ENCODE measurements at regions not wholly inside any gene's neighbourhood (a gene's known extent, or its start where the extent isn't known, plus 50 kb on each side); places are given as distances from the start of the nearest gene placed in this dataset.
A peak's percentile ranks its signal among the peaks of the same experiment; 100 is the strongest.

DNA sequence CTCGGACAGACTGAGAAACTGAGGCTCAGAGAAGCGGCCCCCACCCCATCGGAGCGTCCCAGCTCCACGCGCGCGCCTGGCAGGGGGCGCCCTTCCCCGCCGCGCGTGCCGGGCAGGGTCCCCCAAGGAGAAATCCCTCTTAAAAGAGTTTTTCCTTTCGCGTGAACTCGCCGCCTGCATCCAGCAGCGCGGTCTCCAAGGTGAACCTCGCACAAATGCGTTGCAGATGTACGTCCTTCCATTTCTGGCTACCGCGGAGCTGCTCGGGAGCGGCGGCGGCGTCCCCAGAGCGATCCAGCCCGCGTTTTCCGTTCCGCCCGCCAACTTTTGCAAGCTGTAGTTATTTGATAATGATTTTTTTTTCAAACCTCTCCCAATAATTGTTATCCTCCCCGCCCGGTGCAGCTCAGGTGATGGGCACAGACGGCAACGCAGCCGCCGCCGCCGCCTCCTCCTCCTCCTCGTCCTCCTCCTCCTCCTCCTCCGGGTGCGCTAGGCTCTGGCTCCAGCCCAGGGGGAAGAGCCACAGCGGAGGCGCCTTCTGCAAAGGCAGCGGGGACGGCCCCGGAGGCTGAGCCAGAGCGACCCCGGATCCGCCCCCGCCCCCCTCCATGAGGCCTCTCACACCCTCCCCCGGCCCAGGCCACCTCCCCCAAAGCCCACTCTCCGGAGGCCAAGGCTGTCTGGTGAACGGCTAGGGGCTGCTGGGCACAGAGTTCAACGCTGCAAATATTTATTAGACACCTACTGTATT, 74.0 kb upstream of the CUX1 start:
- Histone ChIP-seq H3K4me1 (ENCODE audit: control extremely low read depth in 1 of 4, control insufficient read depth in 4 of 4, insufficient read depth in 4 of 4, low read length in 3 of 4) (peaks cover 9 to 73% (median 67%) of the 10 kb centered on the region in 4 experiments), H3K36me3 (ENCODE audit: control insufficient read depth in 4 of 4, insufficient read depth in 4 of 4, low read length in 3 of 4) (no peaks in the 10 kb centered on the region), H3K9me3 (ENCODE audit: control extremely low read depth in 1 of 5, control insufficient read depth in 4 of 5, insufficient read depth in 2 of 5, low read depth in 1 of 5, low read length in 4 of 5) (no peaks in the 10 kb centered on the region), H3K27me3 (replicated peaks in 2 of 5; ENCODE audit: control insufficient read depth in 4 of 5, insufficient read depth in 5 of 5, low read length in 4 of 5) (no peaks in the 10 kb centered on the region), H3K27ac (ENCODE audit: insufficient read depth in 1 of 2, low read depth in 1 of 2, low read length in 2 of 2, poor library complexity in 1 of 2, severe bottlenecking in 2 of 2) (peak overlapping the region; percentile 33 to 64), H3K4me3 (ENCODE audit: control insufficient read depth in 1 of 7, extremely low read depth in 1 of 7, insufficient read depth in 4 of 7, low read depth in 2 of 7, low read length in 6 of 7) (peak overlapping the region; percentile 59 to 89 (median 75))
- WGBS (ENCODE audit: insufficient coverage) = 0% methylated on average over 24 of the region's 60 CpGs
- ChIA-PET POLR2A (interaction anchor here (0.5 to 2.2 kb wide), 7 partner anchors 9 to 252 kb away, joined by 3 to 7 read pairs (median 5); partner anchors contain the start of gene CUX1), CTCF (interaction anchor here (1.0 to 2.9 kb wide), 11 partner anchors 8 to 319 kb away, joined by 3 to 14 read pairs (median 7); no protein-coding TSS in a partner anchor)
- DNase-seq = peak; percentile 84 to 92 (median 88)

DNA sequence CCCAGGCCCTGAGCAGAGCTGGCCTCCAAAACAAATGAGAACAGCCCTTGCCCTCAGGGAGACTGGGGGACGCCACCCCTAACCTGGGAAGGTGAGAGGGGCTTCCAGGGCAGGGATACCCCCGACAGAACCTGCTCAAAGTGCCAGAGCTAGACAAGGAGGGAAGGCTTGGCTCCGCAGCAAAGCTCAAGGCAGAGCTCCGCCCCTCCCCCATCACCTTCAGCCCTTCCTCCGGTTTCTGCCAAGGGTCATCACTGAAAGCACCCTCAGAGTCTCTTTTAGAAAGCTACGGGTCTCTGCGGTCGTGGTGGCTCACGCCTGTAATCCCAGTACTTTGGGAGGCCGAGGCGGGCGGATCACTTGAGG, 73.4 kb upstream of the CUX1 start:
- Histone ChIP-seq H3K4me1 (ENCODE audit: control extremely low read depth in 1 of 4, control insufficient read depth in 4 of 4, insufficient read depth in 4 of 4, low read length in 3 of 4) (peaks cover 9 to 73% (median 67%) of the 10 kb centered on the region in 4 experiments), H3K9me3 (ENCODE audit: control extremely low read depth in 1 of 5, control insufficient read depth in 4 of 5, insufficient read depth in 2 of 5, low read depth in 1 of 5, low read length in 4 of 5) (no peaks in the 10 kb centered on the region), H3K27ac (ENCODE audit: insufficient read depth in 1 of 2, low read depth in 1 of 2, low read length in 2 of 2, poor library complexity in 1 of 2, severe bottlenecking in 2 of 2) (peak overlapping the region; percentile 33 to 64), H3K27me3 (replicated peaks in 2 of 5; ENCODE audit: control insufficient read depth in 4 of 5, insufficient read depth in 5 of 5, low read length in 4 of 5) (no peaks in the 10 kb centered on the region), H3K36me3 (ENCODE audit: control insufficient read depth in 4 of 4, insufficient read depth in 4 of 4, low read length in 3 of 4) (no peaks in the 10 kb centered on the region), H3K4me3 (ENCODE audit: control insufficient read depth in 1 of 7, extremely low read depth in 1 of 7, insufficient read depth in 4 of 7, low read depth in 2 of 7, low read length in 6 of 7) (peak overlapping the region; percentile 59 to 89 (median 75))
- ChIA-PET POLR2A (interaction anchor here (0.5 to 2.2 kb wide), 5 partner anchors 10 to 251 kb away, joined by 3 to 7 read pairs (median 5); no protein-coding TSS in a partner anchor), CTCF (interaction anchor here (1.0 to 2.9 kb wide), 8 partner anchors 9 to 70 kb away, joined by 3 to 14 read pairs (median 8); no protein-coding TSS in a partner anchor)
- WGBS (ENCODE audit: insufficient coverage) = 42% methylated on average over 9 of the region's 12 CpGs
- peak in 1 of 3 donors; percentile 32 for DNase-seq

DNA sequence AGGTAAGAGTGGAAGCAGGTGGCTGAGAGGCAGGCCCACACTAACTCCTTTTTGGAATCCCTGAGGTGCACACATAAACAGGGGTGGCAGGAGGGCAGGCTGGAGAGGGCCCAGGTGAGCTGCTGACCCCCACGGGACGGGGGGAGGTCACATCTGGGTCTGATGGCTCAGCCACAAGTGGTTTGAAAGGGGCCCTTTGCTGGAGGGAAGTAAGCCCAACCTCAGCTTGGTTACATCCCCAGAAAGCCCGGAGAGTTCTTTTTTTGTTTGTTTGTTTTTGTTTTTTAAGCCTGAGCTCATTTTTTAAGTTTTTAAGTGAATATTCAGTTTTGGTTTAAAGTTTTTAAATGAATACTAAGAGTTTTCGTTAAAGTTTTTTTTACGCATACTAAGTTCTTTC, 72.8 kb upstream of the CUX1 start:
- Histone ChIP-seq H3K27me3 (replicated peaks in 2 of 5; ENCODE audit: control insufficient read depth in 4 of 5, insufficient read depth in 5 of 5, low read length in 4 of 5) (no peaks in the 10 kb centered on the region), H3K4me3 (ENCODE audit: control insufficient read depth in 1 of 7, extremely low read depth in 1 of 7, insufficient read depth in 4 of 7, low read depth in 2 of 7, low read length in 6 of 7) (peak overlapping the region in 2 of 7 experiments; percentile 75 to 85), H3K36me3 (ENCODE audit: control insufficient read depth in 4 of 4, insufficient read depth in 4 of 4, low read length in 3 of 4) (no peaks in the 10 kb centered on the region), H3K9me3 (ENCODE audit: control extremely low read depth in 1 of 5, control insufficient read depth in 4 of 5, insufficient read depth in 2 of 5, low read depth in 1 of 5, low read length in 4 of 5) (no peaks in the 10 kb centered on the region), H3K27ac (ENCODE audit: insufficient read depth in 1 of 2, low read depth in 1 of 2, low read length in 2 of 2, poor library complexity in 1 of 2, severe bottlenecking in 2 of 2) (peak overlapping the region in 1 of 2 experiments; percentile 64), H3K4me1 (ENCODE audit: control extremely low read depth in 1 of 4, control insufficient read depth in 4 of 4, insufficient read depth in 4 of 4, low read length in 3 of 4) (peaks cover 9 to 67% (median 61%) of the 10 kb centered on the region in 4 experiments)
- DNase-seq = peak in 2 of 3 donors; percentile 64 to 75
- POLR2A ChIA-PET = interaction anchor here (1.6 to 2.2 kb wide), 2 partner anchors 11 to 26 kb away, joined by 5 to 6 read pairs; no protein-coding TSS in a partner anchor
- CTCF ChIA-PET = interaction anchor here (1.0 to 2.9 kb wide), 10 partner anchors 8 to 70 kb away, joined by 3 to 14 read pairs (median 6); no protein-coding TSS in a partner anchor
- 0% methylated on average over 1 of the region's 5 CpGs for WGBS (ENCODE audit: insufficient coverage)

DNA sequence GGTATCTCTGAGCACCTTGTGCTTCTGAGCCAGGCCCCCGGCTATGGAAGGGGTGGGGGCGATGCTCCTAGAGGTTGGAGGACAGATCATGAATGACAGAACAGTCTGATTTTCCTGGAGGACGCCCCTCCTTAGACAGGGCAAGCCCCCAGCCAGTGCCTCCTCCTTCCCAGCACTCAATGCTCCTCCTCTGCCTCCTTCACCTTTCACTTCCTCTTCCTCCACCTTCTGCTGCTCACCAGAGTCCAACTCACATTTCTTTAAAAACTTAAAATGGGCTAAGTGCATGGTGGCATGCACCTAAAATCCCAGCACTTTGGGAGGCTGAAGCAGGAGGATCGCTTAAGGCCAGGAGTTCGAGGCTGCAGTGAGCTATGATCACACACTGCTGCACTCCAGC, 71.1 kb upstream of the CUX1 start:
- WGBS (ENCODE audit: insufficient coverage) = 67% methylated on average over 3 of the region's 5 CpGs

DNA sequence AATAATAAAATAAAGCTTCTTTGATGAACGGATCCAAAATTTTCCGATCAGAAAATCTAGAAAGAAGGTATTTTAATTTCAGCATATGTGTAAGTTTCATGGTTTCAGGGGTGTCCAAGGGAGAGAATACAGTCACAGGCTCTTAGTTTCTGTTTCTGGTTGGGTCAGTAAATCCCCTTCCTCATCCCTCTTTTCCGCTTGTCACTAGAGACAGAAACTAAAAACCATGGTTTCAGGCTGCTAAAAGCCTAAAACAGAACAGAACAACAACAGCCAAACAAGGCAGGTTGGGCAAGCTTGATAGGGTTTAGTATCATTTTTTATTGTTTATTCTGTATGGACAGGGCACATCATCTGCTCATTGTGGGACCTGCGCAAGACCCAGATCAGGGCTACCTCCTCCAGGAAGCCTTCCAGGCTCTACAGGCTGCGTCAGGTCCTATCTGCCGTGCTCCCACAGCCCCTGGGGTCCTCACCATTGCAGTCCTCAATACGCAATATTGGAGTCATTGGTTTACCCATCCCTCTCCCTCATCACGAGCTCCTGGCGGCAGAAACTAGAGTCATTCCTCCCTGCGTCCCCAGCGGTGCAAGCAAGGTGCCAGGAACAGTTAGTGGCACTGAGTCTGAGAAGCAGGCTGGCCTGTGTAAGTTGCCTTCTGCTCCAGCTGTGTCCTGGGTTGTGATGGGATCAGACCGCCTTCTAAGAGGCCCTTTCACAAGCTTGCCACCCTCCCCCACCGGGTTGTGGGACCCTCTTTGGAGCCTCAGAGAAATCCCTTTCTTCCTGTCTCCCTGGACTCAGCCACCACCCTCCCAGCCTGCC, 70.2 kb upstream of the CUX1 start:
- Histone ChIP-seq H3K36me3 (ENCODE audit: control insufficient read depth in 4 of 4, insufficient read depth in 4 of 4, low read length in 3 of 4) (no peaks in the 10 kb centered on the region), H3K27me3 (replicated peaks in 2 of 5; ENCODE audit: control insufficient read depth in 4 of 5, insufficient read depth in 5 of 5, low read length in 4 of 5) (no peaks in the 10 kb centered on the region), H3K4me3 (ENCODE audit: control insufficient read depth in 1 of 7, extremely low read depth in 1 of 7, insufficient read depth in 4 of 7, low read depth in 2 of 7, low read length in 6 of 7) (no peak overlapping the region), H3K4me1 (ENCODE audit: control extremely low read depth in 1 of 4, control insufficient read depth in 4 of 4, insufficient read depth in 4 of 4, low read length in 3 of 4) (peaks cover 2 to 40% (median 35%) of the 10 kb centered on the region in 4 experiments), H3K9me3 (ENCODE audit: control extremely low read depth in 1 of 5, control insufficient read depth in 4 of 5, insufficient read depth in 2 of 5, low read depth in 1 of 5, low read length in 4 of 5) (no peaks in the 10 kb centered on the region), H3K27ac (ENCODE audit: insufficient read depth in 1 of 2, low read depth in 1 of 2, low read length in 2 of 2, poor library complexity in 1 of 2, severe bottlenecking in 2 of 2) (no peak overlapping the region)
- WGBS (ENCODE audit: insufficient coverage) = 96% methylated on average over 9 of the region's 13 CpGs
- CTCF ChIA-PET = no interaction called here
- POLR2A ChIA-PET = no interaction called here
- DNase-seq = no peak

More for the DNA sequence above, 71.1 kb upstream of the CUX1 start:
- no peak for DNase-seq
- CTCF ChIA-PET = no interaction called here
- Histone ChIP-seq H3K4me1 (ENCODE audit: control extremely low read depth in 1 of 4, control insufficient read depth in 4 of 4, insufficient read depth in 4 of 4, low read length in 3 of 4) (peaks cover 5 to 49% (median 44%) of the 10 kb centered on the region in 4 experiments), H3K4me3 (ENCODE audit: control insufficient read depth in 1 of 7, extremely low read depth in 1 of 7, insufficient read depth in 4 of 7, low read depth in 2 of 7, low read length in 6 of 7) (no peak overlapping the region), H3K36me3 (ENCODE audit: control insufficient read depth in 4 of 4, insufficient read depth in 4 of 4, low read length in 3 of 4) (no peaks in the 10 kb centered on the region), H3K27ac (ENCODE audit: insufficient read depth in 1 of 2, low read depth in 1 of 2, low read length in 2 of 2, poor library complexity in 1 of 2, severe bottlenecking in 2 of 2) (no peak overlapping the region), H3K9me3 (ENCODE audit: control extremely low read depth in 1 of 5, control insufficient read depth in 4 of 5, insufficient read depth in 2 of 5, low read depth in 1 of 5, low read length in 4 of 5) (no peaks in the 10 kb centered on the region), H3K27me3 (replicated peaks in 2 of 5; ENCODE audit: control insufficient read depth in 4 of 5, insufficient read depth in 5 of 5, low read length in 4 of 5) (no peaks in the 10 kb centered on the region)
- POLR2A ChIA-PET = no interaction called here

DNA sequence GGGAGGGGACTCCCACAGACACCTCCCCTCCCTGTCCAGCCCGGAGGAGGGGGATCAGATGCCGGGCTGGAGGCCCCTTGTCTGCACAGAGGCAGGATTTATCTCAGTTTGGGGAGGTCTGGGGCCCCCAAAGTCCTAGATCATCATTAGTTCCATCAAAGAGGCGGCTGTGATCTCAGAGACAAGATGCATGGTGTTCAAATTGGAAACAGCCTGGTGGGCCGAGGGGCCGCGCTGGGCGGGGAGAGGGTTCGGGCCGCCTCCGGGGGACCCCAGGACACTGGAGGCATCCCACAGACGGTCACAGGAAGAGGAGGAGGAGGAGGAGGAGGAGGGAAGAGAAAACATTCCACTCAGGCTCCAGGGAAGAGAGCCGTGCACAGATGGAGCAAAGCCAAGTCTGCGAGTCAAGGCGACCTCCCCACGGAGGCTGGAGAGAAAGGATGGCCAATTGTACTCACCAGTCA, 69.5 kb upstream of the CUX1 start:
- ChIA-PET CTCF (no interaction called here), POLR2A (interaction anchor here (0.7 kb wide), 1 partner anchor 20 kb away, joined by 8 read pairs; no protein-coding TSS in a partner anchor)
- no peak overlapping the region for H3K27ac ChIP-seq (ENCODE audit: insufficient read depth in 1 of 2, low read depth in 1 of 2, low read length in 2 of 2, poor library complexity in 1 of 2, severe bottlenecking in 2 of 2)
- WGBS (ENCODE audit: insufficient coverage) = 100% methylated on average over 8 of the region's 15 CpGs
- H3K4me3 ChIP-seq (ENCODE audit: control insufficient read depth in 1 of 7, extremely low read depth in 1 of 7, insufficient read depth in 4 of 7, low read depth in 2 of 7, low read length in 6 of 7) = no peak overlapping the region
- H3K27me3 ChIP-seq (replicated peaks in 2 of 5; ENCODE audit: control insufficient read depth in 4 of 5, insufficient read depth in 5 of 5, low read length in 4 of 5) = no peaks in the 10 kb centered on the region
- DNase-seq = no peak
- H3K36me3 ChIP-seq (ENCODE audit: control insufficient read depth in 4 of 4, insufficient read depth in 4 of 4, low read length in 3 of 4) = no peaks in the 10 kb centered on the region
- peaks cover 0 to 33% (median 28%) of the 10 kb centered on the region in 4 experiments for H3K4me1 ChIP-seq (ENCODE audit: control extremely low read depth in 1 of 4, control insufficient read depth in 4 of 4, insufficient read depth in 4 of 4, low read length in 3 of 4)
- H3K9me3 ChIP-seq (ENCODE audit: control extremely low read depth in 1 of 5, control insufficient read depth in 4 of 5, insufficient read depth in 2 of 5, low read depth in 1 of 5, low read length in 4 of 5) = no peaks in the 10 kb centered on the region

Measured in common myeloid progenitor, CD34-positive (primary cell).